ENCODE measurements at regions not wholly inside any gene's neighbourhood (a gene's known extent, or its start where the extent isn't known, plus 50 kb on each side); places are given as distances from the start of the nearest gene placed in this dataset.

DNA sequence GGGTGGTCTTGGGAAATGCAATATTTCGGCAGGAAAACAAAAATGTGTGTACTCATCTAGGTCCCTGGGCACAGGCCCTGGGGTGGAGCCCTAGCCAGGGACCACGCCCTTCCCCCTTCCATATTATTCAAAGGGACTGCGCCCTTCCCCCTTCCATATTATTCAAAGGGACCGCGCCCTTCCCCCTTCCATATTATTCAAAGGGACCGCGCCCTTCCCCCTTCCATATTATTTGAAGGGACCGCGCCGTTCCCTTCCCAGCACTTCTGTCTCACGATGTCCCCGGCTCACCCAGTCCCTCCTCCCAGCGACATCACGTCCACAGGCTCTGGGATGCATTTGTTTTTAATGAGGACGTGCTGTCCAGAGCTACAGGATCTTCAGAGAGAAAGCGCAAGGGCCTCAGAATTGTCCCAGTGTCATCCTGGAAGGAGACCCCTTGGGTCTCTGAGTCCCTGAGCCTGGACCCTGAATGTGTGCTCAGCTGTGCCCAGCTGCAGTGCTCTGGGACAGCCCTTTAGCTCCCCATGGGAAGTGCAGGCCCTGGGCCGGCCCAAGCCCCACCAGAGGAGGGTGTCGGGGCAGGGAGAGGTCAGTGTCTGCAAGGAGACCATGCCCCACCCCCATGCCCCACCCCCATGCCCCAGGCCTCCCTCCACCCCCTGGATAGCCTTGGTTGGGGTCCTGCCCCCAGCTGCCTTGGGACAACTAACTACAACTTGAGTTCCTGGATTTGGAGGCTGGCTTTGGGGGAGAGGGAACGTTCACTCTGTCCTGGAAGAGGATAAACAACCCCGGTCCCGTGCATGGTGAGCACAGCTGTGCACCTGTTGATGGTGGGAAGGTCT is 810.0 kb downstream of the BRD1 start:
- intact Hi-C loops (cut with DNase I) = no loop called here
- peak; percentile 66 for DNase-seq (ENCODE audit: low spot score)

DNA sequence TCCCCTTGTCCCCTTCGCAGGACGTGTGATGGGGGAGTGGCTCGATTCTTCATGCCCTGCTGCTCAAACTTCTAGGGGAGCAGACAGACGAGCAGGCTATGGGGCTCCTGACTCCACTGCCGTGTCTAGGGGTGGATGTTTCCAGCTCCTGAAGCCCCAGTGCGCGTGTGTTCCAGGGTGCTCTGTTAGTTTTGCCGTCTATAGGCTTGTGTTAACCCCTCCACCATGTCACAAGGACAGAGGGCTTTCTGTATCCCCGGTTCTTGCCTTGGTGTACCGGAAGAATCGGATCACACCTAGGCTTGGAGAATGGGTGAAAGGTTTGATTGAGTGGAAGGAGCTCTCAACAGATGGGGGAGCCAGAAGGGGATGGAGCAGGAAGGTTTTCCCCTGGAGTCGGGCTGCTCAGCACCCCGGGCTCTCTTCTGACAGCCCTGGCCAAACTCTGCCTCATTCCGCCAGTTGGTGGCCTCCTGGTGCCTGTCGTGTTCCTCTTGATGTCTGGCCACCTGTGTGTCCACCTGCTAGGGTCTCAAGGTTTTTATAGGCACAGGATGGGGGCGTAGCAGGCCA is 810.7 kb downstream of the BRD1 start:
- intact Hi-C loops (cut with DNase I) = no loop called here
- DNase-seq (ENCODE audit: low spot score) = peak; percentile 67

DNA sequence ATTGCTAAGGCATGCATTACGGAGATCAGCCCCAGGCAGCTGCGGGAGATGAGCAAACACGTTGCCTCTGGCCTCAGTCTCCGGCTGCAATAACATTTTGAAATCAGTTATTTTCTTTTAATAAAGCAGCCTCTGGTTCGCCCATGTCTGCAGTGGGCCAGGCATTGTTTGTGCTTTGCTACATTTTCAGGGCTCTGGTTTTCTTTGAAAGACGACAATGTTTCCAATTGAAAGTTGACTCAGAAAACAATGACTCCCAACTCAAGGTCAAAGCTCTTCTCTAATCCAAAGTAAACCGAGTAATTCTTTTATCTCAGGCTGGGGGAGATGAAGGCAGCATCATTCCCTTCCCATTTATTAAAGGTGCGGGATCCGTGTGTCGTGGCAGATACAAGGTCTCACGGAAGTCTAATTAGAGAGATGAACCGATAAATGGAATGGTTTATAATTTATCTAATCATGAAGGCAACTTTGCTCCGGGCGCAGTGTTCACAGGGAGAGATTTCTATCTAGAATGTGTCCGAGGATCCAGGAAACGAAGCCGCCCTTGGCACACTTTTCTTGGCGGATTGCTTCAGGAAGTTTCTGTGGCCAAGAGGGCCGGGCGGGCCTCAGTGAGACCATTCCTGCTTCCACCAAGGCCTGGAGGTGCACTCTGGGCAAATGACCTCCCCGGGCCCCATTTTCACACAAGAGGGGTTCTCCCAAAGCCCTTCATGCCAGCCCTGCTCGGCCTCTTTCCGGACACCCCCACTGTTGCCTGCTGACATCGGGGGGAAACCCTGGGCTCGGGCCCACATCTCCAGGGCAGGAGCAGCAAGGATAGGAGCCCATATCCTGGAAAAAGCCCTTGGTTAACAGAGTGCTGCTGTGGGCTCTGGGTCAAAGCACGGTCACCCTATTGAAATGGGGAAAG is 811.4 kb downstream of the BRD1 start:
- DNase-seq (ENCODE audit: low spot score) = peak; percentile 76
- intact Hi-C loops (cut with DNase I) = no loop called here

DNA sequence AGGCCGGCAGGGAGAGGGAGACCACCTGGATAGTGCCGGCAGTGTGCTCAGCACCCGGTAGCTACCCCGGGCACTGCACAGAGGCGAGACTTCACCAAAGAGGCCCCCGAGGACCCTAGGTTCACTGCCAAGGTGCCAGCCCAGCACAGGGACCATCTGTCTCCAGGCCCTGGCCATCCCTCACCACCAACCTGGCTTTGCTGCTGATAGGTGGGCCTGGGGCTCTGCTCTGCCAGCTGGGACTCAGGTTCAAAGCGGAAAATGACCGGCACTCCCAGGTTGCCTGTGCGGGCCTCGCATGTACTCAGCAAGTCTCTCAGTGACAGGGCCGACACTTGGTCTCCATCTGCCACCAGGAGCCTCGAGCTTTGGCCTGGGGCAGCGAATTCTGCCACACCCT is 812.2 kb downstream of the BRD1 start:
- intact Hi-C loops (cut with DNase I) = no loop called here
- DNase-seq (ENCODE audit: low spot score) = peak; percentile 67

DNA sequence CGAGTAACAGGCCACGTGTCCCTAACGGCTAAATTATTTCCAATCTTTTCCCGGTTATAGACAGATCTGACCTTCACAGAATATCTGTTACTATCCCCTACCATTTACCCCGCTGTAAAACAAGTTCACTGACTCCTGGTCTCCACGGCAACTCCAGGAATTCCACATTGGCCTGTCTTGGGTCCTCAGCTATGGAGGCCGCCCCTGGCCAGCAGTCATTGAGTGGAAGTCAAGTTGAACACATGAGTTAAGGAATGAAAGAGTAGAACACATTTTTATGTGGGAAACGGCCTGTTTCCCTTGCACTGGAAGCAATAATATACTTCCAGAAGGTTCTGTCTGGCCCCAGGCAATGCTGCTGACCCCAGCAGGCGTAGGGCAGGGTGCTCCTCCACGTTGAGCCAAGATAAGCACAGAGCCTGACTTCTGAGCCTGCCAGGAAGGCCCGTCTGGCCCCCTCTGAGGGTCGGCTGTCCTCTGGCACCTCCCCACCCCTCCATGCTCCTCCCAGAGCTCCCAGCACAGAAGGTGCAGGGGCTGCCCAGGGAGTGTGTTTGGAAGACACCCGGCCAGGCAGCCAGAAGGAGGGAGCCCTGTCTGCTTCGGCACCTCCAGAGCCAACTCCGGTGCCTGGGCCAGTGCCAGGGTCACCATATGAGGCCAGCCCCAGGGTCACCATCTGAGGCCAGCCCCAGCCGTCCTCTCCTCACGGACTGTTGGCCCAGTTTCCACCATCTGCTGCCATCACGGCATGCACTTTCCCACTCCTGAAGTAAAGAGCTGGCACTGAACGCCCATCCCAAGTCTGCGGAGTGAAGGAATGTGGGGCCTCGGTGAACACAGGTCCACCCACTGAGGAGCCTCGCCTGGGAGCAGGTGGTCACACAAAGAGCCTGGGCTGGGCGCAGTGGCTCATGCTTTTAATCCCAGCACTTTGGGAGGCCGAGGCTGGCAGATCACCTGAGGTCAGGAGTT is 813.2 kb downstream of the BRD1 start:
- DNase-seq (ENCODE audit: low spot score) = peak; percentile 75
- intact Hi-C loops (cut with DNase I) = no loop called here

DNA sequence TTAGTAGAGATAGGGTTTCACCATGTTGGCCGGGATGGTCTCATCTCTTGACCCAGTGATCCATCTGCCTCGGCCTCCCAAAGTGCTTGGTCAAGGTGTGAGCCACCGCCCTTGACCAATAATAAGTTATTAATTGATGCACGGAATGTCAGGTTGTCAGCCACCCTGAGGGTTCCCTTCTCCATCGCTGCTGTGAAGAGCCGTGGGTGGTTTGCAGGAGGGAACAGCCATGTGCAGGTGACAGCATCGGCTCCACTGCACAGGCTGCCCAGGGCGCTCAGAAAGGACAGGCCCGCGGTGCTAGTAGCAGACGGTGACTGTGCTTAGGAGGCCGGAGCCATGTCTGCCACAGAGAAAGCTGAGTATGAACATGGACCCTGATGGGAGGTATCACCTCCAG is 814.0 kb downstream of the BRD1 start:
- peak; percentile 63 for DNase-seq (ENCODE audit: low spot score)
- intact Hi-C loops (cut with DNase I) = no loop called here

DNA sequence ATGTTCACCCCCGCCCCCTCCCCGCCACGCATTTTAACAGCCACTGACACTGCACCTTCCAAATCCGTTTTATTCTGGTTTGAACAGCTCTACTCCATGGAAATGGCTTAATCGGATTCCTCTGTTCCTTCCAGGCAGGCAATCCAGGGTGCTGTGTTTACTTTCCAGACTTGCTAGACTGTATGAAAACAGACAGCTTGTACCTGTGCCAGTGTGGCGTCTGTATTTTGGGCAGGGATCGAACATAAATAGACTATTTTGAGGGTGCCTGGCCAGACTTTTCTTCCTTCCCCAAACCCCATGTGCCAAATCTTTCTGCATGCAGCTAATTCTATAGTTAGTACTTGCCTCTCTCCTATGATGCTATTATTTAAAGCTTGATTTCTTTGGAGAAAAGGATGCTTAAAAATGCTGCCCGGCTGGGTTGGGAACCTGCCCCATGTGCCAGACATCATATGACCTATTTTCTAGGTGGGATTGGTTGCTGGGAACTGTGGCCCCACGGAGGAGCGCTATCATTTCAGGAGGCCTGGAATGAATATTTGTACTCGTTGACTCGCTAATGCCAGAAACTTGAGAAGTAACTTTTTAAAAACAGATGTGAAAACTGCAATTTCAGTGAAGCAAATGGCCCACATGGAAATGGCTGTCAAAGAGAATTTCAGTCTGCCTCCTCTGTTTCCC is 814.8 kb downstream of the BRD1 start:
- DNase-seq (ENCODE audit: low spot score) = no peak
- intact Hi-C loops (cut with DNase I) = no loop called here

DNA sequence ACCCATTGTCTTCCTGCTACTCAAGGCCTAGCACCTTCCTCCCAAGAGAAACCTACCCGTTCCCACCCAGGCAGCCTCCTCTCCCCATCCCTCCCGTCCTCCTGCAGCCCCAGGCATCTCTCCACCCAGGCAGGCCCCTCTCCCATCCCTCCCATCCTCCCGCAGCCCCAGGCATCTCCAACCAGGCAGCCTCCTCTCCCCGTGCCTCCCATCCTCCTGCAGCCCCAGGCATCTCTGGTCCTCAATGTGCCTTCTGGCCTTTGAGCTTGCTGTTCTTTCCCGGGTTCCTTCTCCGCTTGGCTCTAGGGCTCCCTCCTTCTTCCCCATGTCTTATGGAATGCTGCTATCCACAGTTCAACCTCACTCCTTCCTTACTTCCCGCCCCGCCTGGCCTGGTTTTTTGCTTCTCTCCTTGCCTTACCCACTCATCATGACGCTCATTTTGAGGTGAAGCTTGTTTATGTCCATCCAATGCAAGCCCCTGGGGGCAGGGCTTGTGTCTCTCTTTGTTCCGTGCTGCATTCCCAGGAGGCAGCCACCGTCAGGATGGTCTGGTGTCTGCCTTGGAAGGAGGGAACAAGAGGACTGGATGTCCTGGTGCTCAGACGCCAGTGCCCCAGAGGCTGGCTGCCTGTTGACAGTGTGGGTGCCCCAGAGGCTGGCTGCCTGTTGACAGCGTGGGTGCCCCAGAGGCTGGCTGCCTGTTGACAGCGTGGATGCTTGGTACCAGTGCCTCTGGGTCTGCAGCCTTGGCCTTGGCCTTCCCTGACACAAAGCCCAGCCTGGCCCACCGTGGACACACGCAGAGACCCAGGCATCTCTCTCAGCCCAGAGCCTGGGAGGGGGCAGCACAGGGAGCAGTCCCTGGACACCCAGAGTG is 815.7 kb downstream of the BRD1 start:
- DNase-seq (ENCODE audit: low spot score) = peak; percentile 66
- intact Hi-C loops (cut with DNase I) = no loop called here

DNA sequence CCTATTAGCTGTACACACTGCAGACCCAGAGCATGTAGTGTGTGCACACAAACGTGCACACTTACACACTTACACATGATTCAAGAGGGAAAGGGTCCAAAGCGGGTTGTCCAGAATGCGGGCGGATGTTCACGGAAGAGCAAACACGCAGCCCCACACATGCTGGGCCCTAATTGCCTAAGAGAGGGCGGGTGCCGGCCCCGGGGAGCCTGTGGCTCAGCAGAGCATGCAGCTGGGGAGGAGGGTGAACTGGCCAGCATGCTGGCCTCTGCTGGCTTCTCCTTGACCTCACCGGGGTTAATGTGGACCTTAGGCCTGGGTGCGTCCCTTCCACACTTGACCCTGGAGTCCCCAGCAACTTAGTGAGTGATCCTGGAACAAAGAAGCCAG is 816.3 kb downstream of the BRD1 start:
- peak; percentile 67 for DNase-seq (ENCODE audit: low spot score)
- intact Hi-C loops (cut with DNase I) = no loop called here

DNA sequence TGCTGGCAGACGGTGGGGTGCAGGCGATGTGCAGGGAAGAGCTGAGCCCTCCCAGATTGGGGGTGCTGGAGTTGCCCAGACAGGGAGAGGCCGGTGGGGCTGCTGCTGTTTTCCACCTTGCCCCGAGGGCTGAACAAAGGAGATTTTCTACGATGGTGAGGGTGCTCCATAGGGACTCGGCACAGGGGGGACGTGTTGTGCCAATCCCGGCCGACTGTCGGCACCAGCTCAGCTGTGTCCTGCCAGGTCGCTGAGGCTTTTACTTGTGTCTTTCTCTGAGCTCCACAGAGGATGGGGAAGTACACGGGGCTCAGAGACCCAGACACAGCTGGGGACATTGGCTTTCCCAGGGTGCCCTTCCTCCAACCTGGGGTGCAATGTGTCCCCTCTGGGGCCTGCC is 816.8 kb downstream of the BRD1 start:
- DNase-seq (ENCODE audit: low spot score) = peak; percentile 58
- intact Hi-C loops (cut with DNase I) = no loop called here

DNA sequence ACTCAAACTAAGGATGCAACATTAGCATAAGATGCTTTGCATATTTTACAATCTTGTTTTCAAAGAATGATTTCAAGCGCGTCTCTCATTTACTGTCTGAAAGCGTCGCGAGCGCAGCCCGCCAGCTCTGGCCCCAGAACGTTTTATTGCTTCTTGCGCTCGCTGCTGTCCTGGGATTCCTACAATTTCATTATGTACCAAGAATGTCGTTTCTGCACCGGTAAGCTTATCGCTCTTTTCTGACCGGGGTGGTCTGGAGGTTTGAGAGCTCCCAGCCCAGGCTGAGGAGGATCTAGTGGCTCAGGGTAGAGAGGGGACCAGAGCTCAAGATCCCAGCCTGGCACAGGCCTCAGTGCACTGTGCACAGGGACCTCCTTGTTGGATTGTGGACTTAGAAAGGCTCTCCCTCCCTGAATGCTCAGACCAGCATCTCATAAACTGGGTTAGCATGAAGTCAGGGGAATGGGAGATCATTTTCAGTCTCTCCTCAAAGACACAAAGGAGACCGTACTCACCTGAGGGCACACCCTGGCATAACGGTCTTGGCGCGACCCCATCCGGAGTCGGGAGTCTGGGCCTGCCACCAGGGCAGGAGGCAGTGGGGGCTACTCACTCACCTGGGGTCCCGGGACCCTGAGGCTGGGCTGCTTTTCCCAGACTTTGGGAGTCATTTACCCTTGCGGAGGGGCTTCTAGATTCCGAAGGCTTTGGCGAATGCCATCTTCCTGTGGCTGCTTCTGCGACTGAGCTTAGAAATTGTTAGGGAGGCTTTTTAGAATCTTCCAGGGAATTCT is 817.4 kb downstream of the BRD1 start:
- peak; percentile 45 for DNase-seq (ENCODE audit: low spot score)
- intact Hi-C loops (cut with DNase I) = no loop called here

DNA sequence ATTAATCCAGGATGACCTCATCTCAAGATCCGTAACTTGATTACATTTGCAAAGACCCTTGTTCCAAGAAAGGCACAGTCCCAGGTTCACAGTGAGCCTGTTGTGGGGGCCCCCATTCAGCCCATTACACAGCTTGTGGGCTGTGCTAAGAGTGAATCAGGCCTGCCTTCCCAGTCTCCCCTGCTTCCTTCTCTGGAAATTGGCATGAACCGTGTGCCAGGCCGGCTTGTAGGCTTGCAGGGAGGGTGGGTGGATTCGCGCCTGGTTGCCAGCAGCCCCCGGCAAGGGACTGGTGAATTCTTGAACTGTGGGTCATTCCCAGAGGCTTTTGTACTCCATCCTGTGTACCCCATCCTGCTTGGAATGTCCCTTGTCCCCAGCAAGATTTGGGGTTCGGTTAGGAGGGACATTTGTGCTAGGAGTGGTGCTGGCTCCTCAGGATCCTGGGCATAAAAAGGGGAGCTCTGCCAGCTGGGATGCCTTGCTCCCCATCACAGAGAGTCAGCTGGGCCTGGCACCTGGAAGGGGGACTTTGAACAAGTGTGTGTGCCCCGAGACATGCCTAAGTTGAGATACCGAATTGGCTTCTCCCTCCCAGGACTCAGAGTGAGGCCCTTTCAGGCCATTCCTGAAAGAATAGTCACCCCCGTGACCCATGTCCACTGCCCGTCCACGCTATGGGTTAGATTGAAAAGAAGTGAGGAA is 818.2 kb downstream of the BRD1 start:
- peak; percentile 66 for DNase-seq (ENCODE audit: low spot score)
- intact Hi-C loops (cut with DNase I) = no loop called here

DNA sequence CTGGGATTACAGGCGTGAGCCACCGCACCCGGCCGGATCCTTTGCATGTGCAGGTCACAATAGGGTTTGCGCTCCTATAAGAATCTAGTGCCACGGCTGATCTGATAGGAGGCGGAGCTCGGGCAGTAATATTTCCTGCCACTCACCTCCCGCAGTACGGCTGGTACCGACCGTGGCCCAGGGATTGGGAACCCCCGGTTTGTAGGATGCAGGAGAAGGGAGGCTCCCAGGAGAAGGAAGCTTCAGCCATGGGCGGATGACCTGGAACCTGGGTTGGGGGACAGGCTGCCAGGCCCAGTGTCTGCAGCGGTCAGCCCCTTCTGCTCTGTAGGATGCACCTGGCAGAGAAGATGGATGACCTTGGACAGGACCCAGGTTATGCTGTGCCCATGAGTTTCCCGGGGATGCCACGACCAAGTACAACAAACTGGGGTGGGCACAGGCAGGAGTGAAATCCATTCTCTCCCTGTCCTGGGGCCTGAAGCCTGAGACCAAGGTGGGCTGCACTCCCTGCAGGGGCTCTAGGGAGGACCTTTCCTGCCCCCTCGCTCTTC is 818.9 kb downstream of the BRD1 start:
- intact Hi-C loops (cut with DNase I) = no loop called here
- peak; percentile 66 for DNase-seq (ENCODE audit: low spot score)

DNA sequence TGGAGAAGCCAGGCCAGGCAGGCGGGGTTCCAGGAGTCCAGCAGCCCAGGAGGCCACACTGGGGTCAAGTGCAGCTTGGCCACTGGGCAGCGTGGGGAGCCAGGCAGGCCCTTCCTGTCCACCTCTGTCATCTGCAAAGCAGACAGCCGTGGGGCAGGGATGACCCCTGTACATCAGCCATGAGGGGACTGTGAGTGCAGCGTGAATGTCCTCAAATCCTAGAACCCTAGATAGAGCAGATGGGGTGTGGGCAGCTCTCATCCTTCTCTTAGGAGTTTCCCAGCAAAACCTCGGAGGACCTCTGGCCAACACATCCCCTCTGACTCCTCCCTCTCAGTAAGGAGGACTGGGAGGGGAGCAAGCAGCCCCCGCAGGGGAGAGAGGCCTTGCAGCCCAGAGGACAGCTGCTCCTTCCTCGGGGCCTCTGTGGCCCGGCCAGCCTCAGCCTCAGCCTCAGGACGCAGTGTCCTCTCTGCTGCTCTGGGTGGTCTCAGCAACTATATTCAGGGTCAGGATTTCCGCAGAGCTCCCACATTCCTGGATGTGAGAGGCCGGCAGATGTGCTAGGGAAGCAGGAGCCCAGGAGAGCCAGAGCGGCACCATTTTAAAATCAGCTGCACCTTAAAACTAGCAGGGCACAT is 820.5 kb downstream of the BRD1 start:
- intact Hi-C loops (cut with DNase I) = no loop called here
- DNase-seq (ENCODE audit: low spot score) = peak; percentile 50
